Progenitor cell of endocrine pancreas (in vitro differentiated cells): ENCODE measurements at regions not wholly inside any gene's neighbourhood (a gene's known extent, or its start where the extent isn't known, plus 50 kb on each side); places are given as distances from the start of the nearest gene placed in this dataset.

Experiments
- DNase-seq: peaks from one replicate; pipeline ENCODE4 v3.0.0; 2021; ENCODE audit warnings: low spot score; ENCODE audit not compliant: unreplicated experiment
- H3K27ac Mint-ChIP-seq: 2 replicates; pipeline ENCODE4 v1.8.0; 2021; ENCODE audit warnings: mild to moderate bottlenecking, moderate library complexity, mixed read lengths
- H3K27me3 Mint-ChIP-seq: 2 replicates; pipeline ENCODE4 v1.8.0; 2021; ENCODE audit warnings: mixed read lengths
- H3K36me3 Mint-ChIP-seq: 2 replicates; pipeline ENCODE4 v1.8.0; 2022; ENCODE audit warnings: mixed read lengths; ENCODE audit not compliant: insufficient read depth
- H3K4me1 Mint-ChIP-seq: 2 replicates; pipeline ENCODE4 v1.8.0; 2021; ENCODE audit warnings: low read depth, mixed read lengths
- H3K4me3 Mint-ChIP-seq: 2 replicates; pipeline ENCODE4 v1.8.0; 2021; ENCODE audit warnings: low read depth, mild to moderate bottlenecking, moderate library complexity, mixed read lengths
- H3K9me3 Mint-ChIP-seq: 2 replicates; pipeline ENCODE4 v1.8.0; 2021; ENCODE audit warnings: low read depth, mixed read lengths
- CTCF ChIP-seq: fragments of 200-600 bp; sonication (generic); IDR thresholded peaks from one replicate; pipeline ENCODE4 v1.5.0; 2021; ENCODE audit warnings: antibody characterized with exemption, mild to moderate bottlenecking; ENCODE audit not compliant: unreplicated experiment

- peaks cover 35% of the 10 kb centered on the region for H3K36me3 Mint-ChIP-seq
- H3K4me3 Mint-ChIP-seq: no peak overlapping the region
- H3K9me3 Mint-ChIP-seq: no peaks in the 10 kb centered on the region
- H3K4me1 Mint-ChIP-seq: no peaks in the 10 kb centered on the region
- no peak for TF ChIP-seq CTCF
- H3K27ac Mint-ChIP-seq: no peak overlapping the region
- H3K27me3 Mint-ChIP-seq: no peaks in the 10 kb centered on the region
- DNase-seq: no peak
These were observed 100.5 kb downstream of the BLTP1 start for GRCh38 chr4:122252584-122252983.

- no peak for TF ChIP-seq CTCF
- no peak for DNase-seq
- Mint-ChIP-seq H3K9me3 (no peaks in the 10 kb centered on the region), H3K27ac (no peak overlapping the region), H3K4me1 (no peaks in the 10 kb centered on the region), H3K4me3 (no peak overlapping the region), H3K27me3 (no peaks in the 10 kb centered on the region), H3K36me3 (peaks cover 25% of the 10 kb centered on the region)
These were observed 107.7 kb downstream of the BLTP1 start for GRCh38 chr4:122259849-122260248.

GRCh38 chr4:122276359-122276758, 102.5 kb upstream of the ADAD1 start:
- DNase-seq: no peak
- no peaks in the 10 kb centered on the region for H3K27me3 Mint-ChIP-seq
- no peak overlapping the region for H3K27ac Mint-ChIP-seq
- H3K4me1 Mint-ChIP-seq: no peaks in the 10 kb centered on the region
- no peak for TF ChIP-seq CTCF
- H3K9me3 Mint-ChIP-seq: no peaks in the 10 kb centered on the region
- peaks cover 23% of the 10 kb centered on the region for H3K36me3 Mint-ChIP-seq
- no peak overlapping the region for H3K4me3 Mint-ChIP-seq

GRCh38 chr4:122278976-122279375, 99.8 kb upstream of the ADAD1 start:
- Mint-ChIP-seq H3K4me1 (no peaks in the 10 kb centered on the region), H3K36me3 (peaks cover 19% of the 10 kb centered on the region), H3K9me3 (no peaks in the 10 kb centered on the region), H3K4me3 (no peak overlapping the region), H3K27me3 (no peaks in the 10 kb centered on the region), H3K27ac (no peak overlapping the region)
- DNase-seq: no peak
- TF ChIP-seq CTCF: no peak

- TF ChIP-seq CTCF: no peak
- Mint-ChIP-seq H3K27ac (no peak overlapping the region), H3K36me3 (peaks cover 19% of the 10 kb centered on the region), H3K9me3 (no peaks in the 10 kb centered on the region), H3K27me3 (no peaks in the 10 kb centered on the region), H3K4me1 (no peaks in the 10 kb centered on the region), H3K4me3 (no peak overlapping the region)
- no peak for DNase-seq
These were observed 99.1 kb upstream of the ADAD1 start for GRCh38 chr4:122279670-122280069.
